ENCODE measurements at regions not wholly inside any gene's neighbourhood (a gene's known extent, or its start where the extent isn't known, plus 50 kb on each side); places are given as distances from the start of the nearest gene placed in this dataset.

DNA sequence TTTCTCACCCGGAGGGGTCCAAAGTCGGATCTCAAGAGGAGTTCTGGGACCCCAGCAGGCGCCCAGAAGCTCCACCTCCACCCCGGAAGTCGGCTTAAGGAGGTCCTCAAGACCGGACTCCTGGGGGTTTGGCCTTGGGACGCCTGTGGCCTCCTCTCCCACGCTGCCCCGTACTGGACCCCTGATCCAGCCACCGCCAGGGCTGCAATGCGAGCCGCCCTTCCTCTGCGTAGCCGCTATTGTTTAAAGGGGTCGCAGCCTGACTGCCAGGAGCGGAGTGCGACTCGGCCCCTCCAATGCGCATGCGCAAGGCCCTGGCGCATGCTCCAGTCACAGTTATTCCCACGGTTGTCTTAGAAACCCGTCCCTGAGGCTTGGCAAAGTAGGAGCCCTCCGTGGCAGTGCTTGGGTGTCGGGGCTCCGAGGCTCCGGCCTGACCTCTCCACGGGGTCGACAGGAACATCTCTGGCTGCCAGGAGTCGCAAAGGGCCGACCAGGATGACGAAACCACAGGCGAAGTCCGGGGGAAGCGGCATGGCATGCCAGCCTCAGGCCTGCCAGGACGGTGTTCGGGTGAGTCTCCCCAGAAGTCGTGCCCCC is 719.0 kb downstream of the KCNJ18 start:
- H3K4me3 ChIP-seq (ENCODE audit: low read length) = no peak overlapping the region
- no peak for DNase-seq (ENCODE audit: low read depth)
- TF ChIP-seq, protein P1, sequence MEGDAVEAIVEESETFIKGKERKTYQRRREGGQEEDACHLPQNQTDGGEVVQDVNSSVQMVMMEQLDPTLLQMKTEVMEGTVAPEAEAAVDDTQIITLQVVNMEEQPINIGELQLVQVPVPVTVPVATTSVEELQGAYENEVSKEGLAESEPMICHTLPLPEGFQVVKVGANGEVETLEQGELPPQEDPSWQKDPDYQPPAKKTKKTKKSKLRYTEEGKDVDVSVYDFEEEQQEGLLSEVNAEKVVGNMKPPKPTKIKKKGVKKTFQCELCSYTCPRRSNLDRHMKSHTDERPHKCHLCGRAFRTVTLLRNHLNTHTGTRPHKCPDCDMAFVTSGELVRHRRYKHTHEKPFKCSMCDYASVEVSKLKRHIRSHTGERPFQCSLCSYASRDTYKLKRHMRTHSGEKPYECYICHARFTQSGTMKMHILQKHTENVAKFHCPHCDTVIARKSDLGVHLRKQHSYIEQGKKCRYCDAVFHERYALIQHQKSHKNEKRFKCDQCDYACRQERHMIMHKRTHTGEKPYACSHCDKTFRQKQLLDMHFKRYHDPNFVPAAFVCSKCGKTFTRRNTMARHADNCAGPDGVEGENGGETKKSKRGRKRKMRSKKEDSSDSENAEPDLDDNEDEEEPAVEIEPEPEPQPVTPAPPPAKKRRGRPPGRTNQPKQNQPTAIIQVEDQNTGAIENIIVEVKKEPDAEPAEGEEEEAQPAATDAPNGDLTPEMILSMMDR (conservative IDR thresholded peaks at IDR 0.05; ENCODE audit: low read depth, low read length) = no peak

DNA sequence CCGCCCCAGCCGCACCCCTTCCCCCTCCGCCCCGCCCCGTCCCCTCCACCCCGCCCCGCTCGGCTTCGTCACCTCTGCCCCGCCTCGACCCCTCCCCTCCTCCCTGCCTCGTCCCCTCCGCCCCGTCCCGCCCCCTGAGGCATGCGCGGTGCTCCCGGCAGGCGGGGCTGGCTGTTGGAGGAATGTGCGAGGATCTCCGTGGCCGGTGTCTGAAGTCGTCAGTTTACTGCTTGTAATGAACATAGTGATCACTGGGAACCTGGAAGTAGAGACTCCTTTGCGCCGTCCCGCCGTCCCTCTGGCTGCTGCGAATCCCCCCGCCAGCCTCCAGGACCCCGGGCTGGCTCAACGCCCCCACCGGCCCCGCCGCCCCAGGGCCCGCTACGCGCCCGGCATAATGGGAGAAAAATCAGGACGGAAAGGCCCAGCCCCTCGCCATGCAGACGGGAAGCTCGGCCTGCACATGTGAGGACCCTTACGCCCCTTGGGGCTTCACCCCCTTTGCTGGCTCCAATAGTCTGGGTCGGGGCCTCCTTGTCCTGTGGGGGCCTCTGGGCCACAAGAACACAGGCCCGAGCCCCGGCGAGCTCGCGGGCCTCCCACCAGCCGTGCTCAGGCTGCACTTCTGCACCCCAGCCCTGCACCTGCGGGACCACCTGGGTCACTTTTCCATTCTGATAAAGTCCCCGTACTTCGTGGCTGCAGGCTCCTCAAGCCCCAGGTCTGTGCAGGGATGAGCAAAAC is 743.1 kb downstream of the KCNJ18 start:
- no peak overlapping the region for H3K4me3 ChIP-seq (ENCODE audit: low read length)
- TF ChIP-seq, protein P1 (conservative IDR thresholded peaks at IDR 0.05; ENCODE audit: low read depth, low read length) = no peak
- DNase-seq (ENCODE audit: low read depth) = no peak

DNA sequence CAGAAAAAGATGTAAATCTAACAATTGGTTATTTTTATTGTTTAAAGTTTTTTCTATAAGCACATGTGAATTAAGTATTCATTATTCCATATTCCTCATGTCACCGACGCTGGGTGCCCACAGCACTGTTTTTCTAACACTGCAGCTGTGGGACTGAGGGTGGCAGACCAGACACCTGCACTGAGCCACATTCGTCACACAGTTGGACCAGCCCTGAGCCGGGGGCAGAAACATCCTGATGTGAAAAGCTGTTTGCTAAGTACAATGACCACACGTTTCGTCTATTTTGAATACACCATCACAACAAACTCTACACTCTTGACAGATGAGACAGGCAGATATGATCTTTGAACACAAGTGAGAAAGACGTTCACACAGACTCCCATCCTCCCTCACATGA is 749.5 kb downstream of the KCNJ18 start:
- TF ChIP-seq, protein P1 (conservative IDR thresholded peaks at IDR 0.05; ENCODE audit: low read depth, low read length) = no peak
- H3K4me3 ChIP-seq (ENCODE audit: low read length) = no peak overlapping the region
- no peak for DNase-seq (ENCODE audit: low read depth)

DNA sequence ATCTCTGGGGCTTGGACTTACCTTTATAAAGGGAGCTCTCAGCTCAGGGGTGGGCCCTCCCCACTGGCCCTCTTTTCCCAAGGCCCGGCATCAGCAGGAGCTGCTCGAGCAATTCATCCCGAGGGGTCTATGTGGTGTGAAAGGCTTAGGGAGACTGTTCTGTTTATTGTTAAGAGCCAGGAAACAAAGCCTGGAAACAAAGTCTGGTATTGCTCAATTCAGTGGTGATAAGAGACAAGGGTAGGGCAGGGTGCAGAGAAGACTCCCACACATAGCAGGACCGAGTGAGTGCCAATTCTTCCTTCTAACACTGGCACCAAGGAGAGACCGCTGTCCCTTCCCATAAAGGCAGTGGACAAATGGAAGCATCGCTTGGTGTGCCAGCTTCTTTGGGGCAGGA is 750.7 kb downstream of the KCNJ18 start:
- H3K4me3 ChIP-seq (ENCODE audit: low read length) = no peak overlapping the region
- TF ChIP-seq, protein P1 (conservative IDR thresholded peaks at IDR 0.05; ENCODE audit: low read depth, low read length) = no peak
- DNase-seq (ENCODE audit: low read depth) = no peak

DNA sequence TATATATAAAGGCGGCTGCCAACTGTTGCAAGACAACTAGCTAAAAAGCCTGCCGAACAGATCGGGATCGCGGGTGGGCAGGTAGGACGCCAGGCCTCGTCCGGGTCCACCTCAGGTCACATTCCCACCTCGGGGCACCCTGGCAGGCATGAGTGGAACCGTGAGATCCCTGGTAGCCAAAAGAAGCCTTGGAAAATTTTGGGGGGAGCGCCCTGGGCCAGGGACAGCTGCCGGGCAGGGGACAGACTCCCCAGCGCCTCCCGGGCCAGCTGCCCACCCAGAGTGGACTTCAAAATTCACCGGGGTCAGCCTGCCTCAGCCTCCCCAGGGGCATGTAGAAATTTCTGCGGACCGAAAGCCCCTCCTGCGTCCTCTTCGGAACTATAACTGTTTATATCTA is 760.9 kb downstream of the KCNJ18 start:
- DNase-seq (ENCODE audit: low read depth) = no peak
- TF ChIP-seq, protein P1 (conservative IDR thresholded peaks at IDR 0.05; ENCODE audit: low read depth, low read length) = no peak
- no peak overlapping the region for H3K4me3 ChIP-seq (ENCODE audit: low read length)

DNA sequence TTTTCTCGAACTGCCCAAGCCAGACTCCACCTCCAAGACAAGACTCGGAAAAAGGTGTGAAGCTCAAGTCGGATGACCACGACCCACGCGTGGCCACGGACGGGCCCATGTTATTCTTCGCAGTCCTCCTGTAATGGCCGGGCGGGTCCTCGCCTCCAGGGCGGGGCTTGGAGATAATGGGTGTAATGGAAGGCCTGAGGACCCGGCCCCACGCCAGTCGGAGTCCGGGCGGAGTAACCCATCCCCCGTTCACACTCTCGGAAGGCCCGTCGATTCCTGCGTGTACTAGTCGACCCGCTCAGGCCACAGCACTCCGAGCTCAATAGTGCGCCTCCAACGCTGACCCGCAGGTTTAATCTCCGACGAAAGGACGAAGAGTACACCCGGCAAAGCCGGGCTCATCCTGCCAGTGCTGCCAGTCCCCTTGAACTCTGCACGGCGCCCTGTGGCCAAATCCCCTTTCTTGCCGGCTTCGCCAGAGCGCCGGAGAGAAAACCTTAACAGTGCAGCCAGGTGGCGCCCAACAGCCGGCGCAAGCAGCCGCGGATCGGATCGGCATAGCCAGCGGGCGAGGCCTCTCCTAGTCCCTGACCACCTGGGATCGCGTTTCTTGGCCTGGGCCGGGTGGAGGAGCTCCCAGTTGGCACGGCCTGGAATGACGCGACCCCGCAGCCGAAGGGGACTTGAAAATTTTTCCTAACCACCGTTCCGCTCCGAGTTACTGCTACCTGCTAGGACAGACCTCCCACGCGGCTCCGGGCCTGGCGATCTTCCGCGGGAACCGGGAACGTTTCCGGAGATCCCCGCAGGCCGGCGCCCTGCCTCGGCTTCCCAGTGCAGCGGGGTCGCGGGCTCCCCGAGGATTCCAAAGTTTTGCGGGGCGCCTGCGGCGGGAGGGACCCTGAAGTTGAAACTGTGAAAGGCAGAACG is 762.0 kb downstream of the KCNJ18 start:
- TF ChIP-seq, protein P1 (conservative IDR thresholded peaks at IDR 0.05; ENCODE audit: low read depth, low read length) = no peak
- no peak for DNase-seq (ENCODE audit: low read depth)
- no peak overlapping the region for H3K4me3 ChIP-seq (ENCODE audit: low read length)

Data from retinal pigment epithelial cell (primary cell).